ENCODE measurements at regions not wholly inside any gene's neighbourhood (a gene's known extent, or its start where the extent isn't known, plus 50 kb on each side); places are given as distances from the start of the nearest gene placed in this dataset.
A peak's percentile ranks its signal among the peaks of the same experiment; 100 is the strongest.
"Not testable (repeated sequence)": the region's sequence is repeated elsewhere in the genome, so short reads cannot be mapped to it uniquely, and the experiment has no call there.

- DNase-seq, result peak; percentile 48
Observed at GRCh38 chr1:234957330-234958065, 171.1 kb downstream of the TOMM20 start.

- DNase-seq, result no peak
Observed at GRCh38 chr1:234956821-234957329, 171.8 kb downstream of the TOMM20 start.

GRCh38 chr1:234955107-234955731 is 173.4 kb downstream of the TOMM20 start:
- no peak for DNase-seq

- no peak for DNase-seq
Observed at GRCh38 chr1:234954613-234955012, 174.0 kb downstream of the TOMM20 start.

GRCh38 chr1:234953655-234954405 is 174.8 kb downstream of the TOMM20 start:
- DNase-seq, result no peak

GRCh38 chr1:234950598-234950997 is 178.0 kb downstream of the TOMM20 start:
- DNase-seq, result no peak

- DNase-seq, result not testable (repeated sequence)
Observed at GRCh38 chr1:234949528-234949927, 179.1 kb downstream of the TOMM20 start.

GRCh38 chr1:234944439-234945344 is 183.9 kb downstream of the TOMM20 start:
- no peak for DNase-seq

GRCh38 chr1:234943836-234944402 is 184.7 kb downstream of the TOMM20 start:
- no peak for DNase-seq

- DNase-seq, result no peak
Observed at GRCh38 chr1:234942879-234943506, 185.6 kb downstream of the TOMM20 start.

- peak; percentile 35 for DNase-seq
Observed at GRCh38 chr1:234942012-234942332, 186.7 kb downstream of the TOMM20 start.

- DNase-seq, result no peak
Observed at GRCh38 chr1:234941321-234942011, 187.2 kb downstream of the TOMM20 start.

- DNase-seq, result no peak
Observed at GRCh38 chr1:234940841-234941240, 187.8 kb downstream of the TOMM20 start.

- no peak for DNase-seq
Observed at GRCh38 chr1:234938924-234939323, 189.7 kb downstream of the TOMM20 start.

- no peak for DNase-seq
Observed at GRCh38 chr1:234938135-234938534, 190.5 kb downstream of the TOMM20 start.

- no peak for DNase-seq
Observed at GRCh38 chr1:234936612-234937389, 191.8 kb downstream of the TOMM20 start.

GRCh38 chr1:234934611-234935033 is 194.0 kb downstream of the TOMM20 start:
- DNase-seq, result peak; percentile 88

- peak; percentile 74 for DNase-seq
Observed at GRCh38 chr1:234933475-234933874, 195.2 kb downstream of the TOMM20 start.

- DNase-seq, result no peak
Observed at GRCh38 chr1:234932511-234933430, 195.9 kb downstream of the TOMM20 start.
